D721Med (cell line): ENCODE measurements at regions not wholly inside any gene's neighbourhood (a gene's known extent, or its start where the extent isn't known, plus 50 kb on each side); places are given as distances from the start of the nearest gene placed in this dataset.

Source experiments
- DNase-seq: peaks from one replicate; pipeline ENCODE4 v3.0.0; 2011; ENCODE audit warnings: low spot score; ENCODE audit not compliant: insufficient read length
- FAIRE-seq: peaks from 2 replicates; lab custom pipeline; 2011; peaks lifted over from hg19 to GRCh38; lab: Jason Lieb, UNC
- CTCF ChIP-seq: IDR thresholded peaks from 2 replicates; pipeline ENCODE4 v1.5.1; 2012; ENCODE audit warnings: mild to moderate bottlenecking, control low read depth; ENCODE audit not compliant: insufficient read depth; ENCODE audit errors: missing control alignments

DNA sequence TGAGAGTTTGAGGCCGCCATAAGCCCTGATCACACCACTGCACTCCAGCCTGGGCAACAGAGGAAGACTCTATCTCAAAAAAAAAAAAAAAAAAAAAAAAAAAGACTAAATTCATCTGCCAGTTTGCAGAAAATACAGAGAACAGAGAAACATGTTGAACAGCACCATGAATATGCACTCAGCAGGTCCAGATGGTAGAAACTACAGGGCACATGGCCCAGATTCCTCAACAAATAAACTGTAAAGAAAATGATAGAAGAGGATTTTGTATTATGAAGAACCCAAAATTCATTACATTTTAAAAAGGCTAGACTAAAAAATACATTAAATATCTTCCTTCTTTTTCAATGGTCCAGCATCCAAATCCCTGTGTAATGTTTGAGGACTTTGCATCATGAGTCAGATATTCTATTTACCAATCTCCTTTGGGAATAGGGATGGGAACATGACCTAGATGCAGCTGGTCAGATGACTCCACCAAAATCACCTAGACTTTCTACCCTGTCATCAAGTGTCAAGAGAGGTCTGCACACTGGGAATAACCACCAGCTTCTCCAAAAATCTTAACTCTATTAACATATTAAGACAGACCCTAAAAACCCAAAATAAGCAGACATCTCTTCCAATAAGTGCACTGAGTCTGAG lies 189.1 kb upstream of the TCF21 start:
- no peak for TF ChIP-seq CTCF
- FAIRE-seq (no peak), DNase-seq (no peak)

GRCh38 chr6:133701633-133702331 lies 187.1 kb upstream of the TCF21 start:
- FAIRE-seq, result no peak
- no peak for TF ChIP-seq CTCF
- DNase-seq, result no peak

DNA sequence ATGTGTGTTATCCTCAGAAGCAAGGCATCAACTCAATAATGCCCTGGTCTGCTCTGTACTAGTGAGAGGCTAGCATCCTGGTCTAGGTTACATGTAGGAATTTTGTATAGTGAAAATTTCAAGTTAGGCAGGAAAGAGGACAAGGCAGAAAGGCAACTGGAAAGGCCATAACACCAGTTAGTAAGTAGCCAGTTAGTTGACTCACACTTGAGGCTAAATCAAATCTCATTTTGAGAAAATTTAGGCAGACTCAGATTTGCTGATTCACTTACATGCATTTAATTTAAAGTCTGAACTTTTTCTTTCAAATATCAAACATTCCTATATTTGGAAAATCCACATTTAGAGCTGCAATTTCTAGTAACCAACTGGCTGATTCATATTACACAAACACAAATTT lies 184.5 kb upstream of the TCF21 start:
- TF ChIP-seq CTCF, result no peak
- DNase-seq (no peak), FAIRE-seq (no peak)

DNA sequence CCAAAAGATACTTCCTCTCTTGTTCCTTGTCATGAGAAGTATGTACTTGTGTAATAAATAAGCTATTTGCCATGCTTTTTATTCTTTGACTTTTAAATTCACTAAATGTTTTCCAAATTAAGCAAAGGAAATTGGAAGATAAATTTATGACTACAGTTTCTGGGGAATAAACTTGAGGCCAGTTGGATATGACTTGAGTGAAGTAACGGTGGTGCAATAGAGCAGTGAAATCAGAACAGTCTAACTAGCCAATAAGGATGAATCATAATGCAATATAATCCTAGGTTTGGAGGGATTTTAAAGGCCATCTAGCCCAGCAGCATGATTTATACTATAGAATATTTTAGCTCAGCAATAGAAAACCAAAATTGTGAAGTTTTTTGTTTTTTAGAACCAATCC lies 183.8 kb upstream of the TCF21 start:
- no peak for TF ChIP-seq CTCF
- no peak for FAIRE-seq
- DNase-seq, result no peak

DNA sequence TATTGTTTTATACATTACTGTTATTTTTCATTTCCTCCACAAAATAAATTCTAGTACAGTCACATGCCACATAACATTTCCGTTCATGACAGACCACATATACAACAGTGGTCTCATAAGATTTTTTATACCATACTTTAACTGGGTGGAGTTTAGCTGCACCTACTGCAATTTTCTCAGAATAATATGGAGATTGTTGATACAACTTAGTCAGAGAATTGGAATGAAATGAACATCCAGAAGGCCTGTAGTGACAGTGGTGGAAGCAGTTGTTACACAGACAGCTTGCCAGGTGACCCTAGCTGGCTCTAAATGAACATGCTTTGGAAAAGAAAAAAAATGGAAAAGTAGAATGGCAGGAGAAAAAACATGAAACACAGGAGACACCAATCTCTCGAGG lies 183.2 kb upstream of the TCF21 start:
- FAIRE-seq (no peak), DNase-seq (no peak)
- no peak for TF ChIP-seq CTCF

DNA sequence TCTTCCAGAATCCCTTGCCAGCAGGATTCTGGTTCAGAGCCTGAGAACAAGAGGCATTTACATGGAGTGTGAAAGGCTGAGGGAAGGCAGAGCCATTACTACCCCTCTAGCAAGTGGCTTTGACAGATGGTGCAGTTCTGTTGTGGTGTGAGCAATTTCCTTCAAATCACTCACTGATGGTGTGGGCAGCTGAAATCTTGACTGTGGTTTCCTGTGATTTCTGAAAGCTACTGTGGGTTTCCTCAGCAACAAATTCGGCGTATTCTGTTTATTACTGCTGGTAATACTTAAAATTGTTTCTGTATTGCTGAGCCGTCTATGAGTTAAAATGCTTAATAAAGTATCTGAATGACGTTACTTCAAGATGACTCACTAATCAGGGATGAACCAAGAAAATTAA lies 181.5 kb upstream of the TCF21 start:
- TF ChIP-seq CTCF, result no peak
- FAIRE-seq (no peak), DNase-seq (no peak)

DNA sequence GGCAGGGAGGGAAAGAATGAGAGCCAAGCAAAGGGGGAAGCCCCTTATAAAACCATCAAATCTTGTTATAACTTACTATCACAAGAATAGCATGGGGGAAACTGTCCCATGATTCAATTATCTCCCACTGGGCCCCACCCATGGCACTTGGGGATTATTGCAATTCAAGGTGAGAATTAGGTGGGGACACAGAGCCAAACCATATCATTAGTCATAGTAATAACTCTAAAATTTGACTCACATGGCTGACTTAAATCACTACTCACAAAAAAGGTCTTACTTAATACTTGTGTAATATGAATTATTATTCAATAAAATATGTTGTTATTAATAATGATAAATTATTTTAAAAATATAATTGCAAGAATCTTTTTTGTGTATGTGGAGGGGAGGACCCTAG lies 178.1 kb upstream of the TCF21 start:
- TF ChIP-seq CTCF, result no peak
- DNase-seq (no peak), FAIRE-seq (no peak)
